GM23338 (cell line): ENCODE measurements at regions not wholly inside any gene's neighbourhood (a gene's known extent, or its start where the extent isn't known, plus 50 kb on each side); places are given as distances from the start of the nearest gene placed in this dataset.

Experiments
- CTCF ChIP-seq, 2 experiments: fragments of 200-600 bp in 1 of 2; sonication (generic) in 1 of 2; conservative IDR thresholded peaks; 2 replicates each; pipeline versions ENCODE4 v1.5.1 to v1.6.1; 2016 to 2017; ENCODE audit warnings: antibody characterized with exemption in 2 of 2, low read depth in 2 of 2, mild to moderate bottlenecking in 2 of 2, moderate library complexity in 1 of 2
- EZH2phosphoT487 ChIP-seq: fragments of 200-600 bp; sonication (generic); IDR thresholded peaks from one replicate; pipeline ENCODE4 v1.8.1; 2018; ENCODE audit warnings: antibody characterized with exemption; ENCODE audit not compliant: unreplicated experiment

GRCh38 chr12:131598717-131599116 lies 112.2 kb upstream of the SFSWAP start:
- no peak for TF ChIP-seq CTCF (conservative IDR thresholded peaks at IDR 0.05; ENCODE audit: low read depth in 2 of 2)
- TF ChIP-seq EZH2phosphoT487: no peak
